HCT116 (cell line): ENCODE measurements at regions not wholly inside any gene's neighbourhood (a gene's known extent, or its start where the extent isn't known, plus 50 kb on each side); places are given as distances from the start of the nearest gene placed in this dataset.

ENCODE experiments used
- ATAC-seq: fragments of 200-7000 bp; cut with Tn5 transposase; 2 replicates; pipeline ENCODE4 v1.9.1; 2020; ENCODE audit warnings: mild to moderate bottlenecking, moderate library complexity
- BruUV-seq: library from RNA; stranded (reverse); fragments of 400-500 nt; replicated peaks from 2 replicates; lab custom pipeline; 2021; lab: Mats Ljungman, UMichigan
- CTCF ChIA-PET: fragments of 300-600 bp; sonication (Branson Sonifier 250); formaldehyde crosslinking; loops from one replicate; lab custom pipeline; 2021; ENCODE audit warnings: antibody characterized with exemption; lab: Charles Lee
- POLR2A ChIA-PET: fragments of 300-600, 350-600 bp; sonication (Branson Sonifier 250); formaldehyde crosslinking; loops from one replicate; lab custom pipeline; 2021; ENCODE audit warnings: antibody characterized with exemption; lab: Charles Lee
- RAD21 ChIA-PET, 2 experiments: fragments of 300-600 bp; sonication (Branson Sonifier 250); formaldehyde crosslinking; loops; one replicate each; lab custom pipeline; 2023; ENCODE audit warnings: low total read pairs in 2 of 2; ENCODE audit not compliant: uncharacterized antibody in 2 of 2, unreplicated experiment in 2 of 2, low non-redundant PET in 1 of 2; lab: Charles Lee
- DNase-seq: peaks from one replicate; pipeline ENCODE4 v3.0.0-alpha.2; 2010; ENCODE audit warnings: low read depth, low spot score
- H2AFZ ChIP-seq: fragments of 200-600 bp; shearing (Covaris generic), sonication (generic); 2 replicates; pipeline ENCODE4 v1.6.1; 2017; ENCODE audit warnings: low read depth, mixed run types, mixed read lengths, antibody characterized with exemption, low read length; ENCODE audit not compliant: poor library complexity, severe bottlenecking
- H3K27ac ChIP-seq: 2 replicates; pipeline ENCODE4 v1.5.1; 2012; ENCODE audit warnings: low read depth, low read length
- H3K27me3 ChIP-seq: fragments of 200-600 bp; sonication (generic); 2 replicates; pipeline ENCODE4 v1.6.1; 2016; ENCODE audit warnings: mixed run types, low read length, mixed read lengths; ENCODE audit not compliant: insufficient read depth
- H3K36me3 ChIP-seq, 2 experiments: fragments of 200-500 bp in 1 of 2; fragments of 200-600 bp in 1 of 2; sonication (Bioruptor generic) in 1 of 2; sonication (generic) in 1 of 2; 2 replicates each; pipeline versions ENCODE4 v1.5.1 to v1.6.1; 2014 to 2016; ENCODE audit warnings: low read length in 2 of 2, inconsistent platforms in 1 of 2, mixed read lengths in 1 of 2, mixed run types in 1 of 2; ENCODE audit not compliant: insufficient read depth in 2 of 2, control insufficient read depth in 1 of 2
- H3K4me1 ChIP-seq, 2 experiments: fragments of 200-600 bp in 1 of 2; sonication (generic) in 1 of 2; 2 replicates each; pipeline versions ENCODE4 v1.5.1 to v1.6.1; 2012 to 2017; ENCODE audit warnings: low read length in 2 of 2, inconsistent platforms in 1 of 2, mild to moderate bottlenecking in 1 of 2, mixed read lengths in 1 of 2, mixed run types in 1 of 2, moderate library complexity in 1 of 2; ENCODE audit not compliant: insufficient read depth in 2 of 2, control insufficient read depth in 1 of 2
- H3K4me2 ChIP-seq: fragments of 200-600 bp; sonication (generic); 2 replicates; pipeline ENCODE4 v1.6.1; 2017; ENCODE audit warnings: mixed run types, low read length, mixed read lengths
- H3K4me3 ChIP-seq, 2 experiments: fragments of 200-600 bp in 1 of 2; sonication (generic) in 1 of 2; replicated peaks in 1 of 2; 2 replicates each; pipeline ENCODE4 v1.5.1; 2011 to 2016; ENCODE audit warnings: low read length in 2 of 2, control low read depth in 1 of 2, low read depth in 1 of 2, mild to moderate bottlenecking in 1 of 2, mixed read lengths in 1 of 2, mixed run types in 1 of 2
- H3K79me2 ChIP-seq: fragments of 200-600 bp; sonication (generic); 2 replicates; pipeline ENCODE4 v1.6.1; 2017; ENCODE audit warnings: mild to moderate bottlenecking, mixed run types, low read length, moderate library complexity, mixed read lengths; ENCODE audit not compliant: insufficient read depth
- H3K9ac ChIP-seq: fragments of 200-600 bp; sonication (generic); 2 replicates; pipeline ENCODE4 v1.6.1; 2016; ENCODE audit warnings: low read length, mixed read lengths
- H3K9me2 ChIP-seq: fragments of 200-600 bp; sonication (generic), shearing (Covaris generic); 2 replicates; pipeline ENCODE4 v1.6.1; 2017; ENCODE audit warnings: mixed run types, mild to moderate bottlenecking, moderate library complexity; ENCODE audit not compliant: insufficient read depth
- H3K9me3 ChIP-seq, 2 experiments: fragments of 200-500 bp in 1 of 2; fragments of 200-600 bp in 1 of 2; sonication (Bioruptor generic) in 1 of 2; sonication (generic) in 1 of 2; 2 replicates each; pipeline ENCODE4 v1.6.1; 2014 to 2017; ENCODE audit warnings: low read length in 2 of 2, mixed read lengths in 2 of 2, inconsistent platforms in 1 of 2, low read depth in 1 of 2, mild to moderate bottlenecking in 1 of 2, mixed run types in 1 of 2, moderate library complexity in 1 of 2; ENCODE audit not compliant: control insufficient read depth in 1 of 2, insufficient read depth in 1 of 2
- H4K20me1 ChIP-seq: fragments of 200-600 bp; sonication (generic), shearing (Covaris generic); 2 replicates; pipeline ENCODE4 v1.6.1; 2017; ENCODE audit warnings: mixed run types, mild to moderate bottlenecking, moderate library complexity; ENCODE audit not compliant: insufficient read depth
- CBX3 ChIP-seq: IDR thresholded peaks from 2 replicates; pipeline ENCODE4 v1.6.1; 2012; ENCODE audit warnings: low read depth
- EGR1 ChIP-seq: IDR thresholded peaks from 2 replicates; pipeline ENCODE4 v1.6.1; 2012; ENCODE audit warnings: low read depth
- EZH2 ChIP-seq: fragments of 200-600 bp; sonication (generic); IDR thresholded peaks from 2 replicates; pipeline ENCODE4 v1.6.1; 2017; ENCODE audit warnings: antibody characterized with exemption, mixed run types
- EZH2phosphoT487 ChIP-seq: fragments of 200-600 bp; IDR thresholded peaks from 2 replicates; pipeline ENCODE4 v1.6.1; 2018; ENCODE audit warnings: antibody characterized with exemption, borderline replicate concordance
- FOSL1 ChIP-seq: IDR thresholded peaks from 2 replicates; pipeline ENCODE4 v1.6.1; 2012; ENCODE audit warnings: low read depth
- POLR2AphosphoS5 ChIP-seq: IDR thresholded peaks from 2 replicates; pipeline ENCODE4 v1.6.1; 2011; ENCODE audit warnings: mild to moderate bottlenecking, low read depth, low read length, moderate library complexity
- SIN3A ChIP-seq: IDR thresholded peaks from 2 replicates; pipeline ENCODE4 v1.6.1; 2012; ENCODE audit warnings: low read depth
- SRF ChIP-seq: IDR thresholded peaks from 2 replicates; pipeline ENCODE4 v1.6.1; 2012; ENCODE audit warnings: low read depth
- TCF7L2 ChIP-seq: IDR thresholded peaks from 2 replicates; pipeline ENCODE4 v1.7.0; 2011; ENCODE audit warnings: borderline replicate concordance, inconsistent platforms; ENCODE audit not compliant: insufficient read depth, insufficient read length; ENCODE audit errors: extremely low read depth
- ZFX ChIP-seq: fragments of 450-650 bp; IDR thresholded peaks from 2 replicates; pipeline ENCODE4 v1.6.1; 2017
- ZNF274 ChIP-seq: fragments of 200-500 bp; sonication (Bioruptor generic); IDR thresholded peaks from 2 replicates; pipeline ENCODE4 v1.6.1; 2014; ENCODE audit warnings: mild to moderate bottlenecking, low read depth, low read length, inconsistent platforms
- intact Hi-C: fragments of 100-400 bp; cut with micrococcal nuclease; formaldehyde crosslinking; loops from 2 replicates; pipeline ENCODE4 v1.10.0; 2022
- TF ChIP-seq, protein P1 (sequence below): IDR thresholded peaks from 2 replicates; pipeline ENCODE4 v1.6.1; 2012
- TF ChIP-seq, protein P2 (sequence below): IDR thresholded peaks from 2 replicates; pipeline ENCODE4 v1.6.1; 2012
- TF ChIP-seq, protein P3 (sequence below): IDR thresholded peaks from 2 replicates; pipeline ENCODE4 v1.6.1; 2012; ENCODE audit warnings: low read depth
- TF ChIP-seq, protein P4 (sequence below): IDR thresholded peaks from 2 replicates; pipeline ENCODE4 v1.6.1; 2011; ENCODE audit warnings: mild to moderate bottlenecking, low read length, moderate library complexity; ENCODE audit not compliant: insufficient replicate concordance; ENCODE audit errors: extremely low read depth

DNA sequence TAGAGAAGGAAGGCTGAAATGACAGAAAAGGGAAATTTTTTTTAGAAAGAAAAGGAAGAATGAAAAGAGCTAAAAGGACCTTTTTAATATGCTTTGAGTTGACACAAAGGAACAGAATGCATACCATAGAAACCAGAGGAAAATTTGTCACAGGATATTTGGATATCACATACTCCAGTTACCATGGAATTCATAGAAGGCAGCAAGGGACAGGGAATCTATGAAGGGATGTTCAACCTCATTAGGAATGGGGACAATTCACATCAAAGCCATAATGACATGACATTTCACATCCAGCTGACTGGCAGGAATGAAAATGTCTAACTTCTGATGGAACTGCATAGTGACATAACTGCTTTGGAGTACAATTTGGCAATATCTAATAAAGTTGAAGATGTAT lies 469.4 kb downstream of the CCER1 start (continued):
- TF ChIP-seq EGR1 = no peak
- TF ChIP-seq, protein P1, sequence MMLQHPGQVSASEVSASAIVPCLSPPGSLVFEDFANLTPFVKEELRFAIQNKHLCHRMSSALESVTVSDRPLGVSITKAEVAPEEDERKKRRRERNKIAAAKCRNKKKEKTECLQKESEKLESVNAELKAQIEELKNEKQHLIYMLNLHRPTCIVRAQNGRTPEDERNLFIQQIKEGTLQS = no peak
- TF ChIP-seq, protein P2, sequence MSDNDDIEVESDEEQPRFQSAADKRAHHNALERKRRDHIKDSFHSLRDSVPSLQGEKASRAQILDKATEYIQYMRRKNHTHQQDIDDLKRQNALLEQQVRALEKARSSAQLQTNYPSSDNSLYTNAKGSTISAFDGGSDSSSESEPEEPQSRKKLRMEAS = no peak

DNA sequence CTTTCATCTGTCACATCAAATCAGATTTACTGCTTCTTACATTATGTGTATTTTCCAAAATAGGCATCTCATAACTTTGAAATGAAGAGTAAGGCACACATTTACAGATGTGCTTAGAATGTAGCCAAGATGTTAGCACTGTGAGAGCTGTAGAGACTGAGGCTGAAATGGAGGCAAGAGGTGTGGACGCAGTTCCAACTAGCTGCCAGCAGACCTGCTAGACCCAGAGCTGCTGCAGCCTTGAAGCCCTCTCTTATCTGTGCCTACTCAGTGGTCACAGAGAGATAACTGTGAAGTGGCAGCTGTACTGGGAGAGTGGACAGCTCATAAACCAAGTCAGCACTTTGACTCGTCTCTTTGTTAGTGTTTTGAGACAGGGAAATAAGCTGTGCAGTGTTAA lies 470.9 kb downstream of the CCER1 start:
- Histone ChIP-seq H3K79me2 (no peaks in the 10 kb centered on the region), H3K27ac (no peak overlapping the region), H3K9me3 (no peaks in the 10 kb centered on the region), H3K9ac (no peak overlapping the region), H3K4me1 (no peaks in the 10 kb centered on the region), H4K20me1 (no peaks in the 10 kb centered on the region), H3K36me3 (no peaks in the 10 kb centered on the region), H3K4me2 (no peak overlapping the region), H2AFZ (no peak overlapping the region), H3K9me2 (no peaks in the 10 kb centered on the region), H3K27me3 (no peaks in the 10 kb centered on the region), H3K4me3 (no peak overlapping the region)
- CTCF ChIA-PET = no interaction called here
- intact Hi-C loops = no loop called here
- RAD21 ChIA-PET = no interaction called here
- ATAC-seq (no peak), DNase-seq (no peak)
- POLR2A ChIA-PET = no interaction called here
- TF ChIP-seq POLR2AphosphoS5 (no peak), ZFX (no peak), TCF7L2 (no peak), CBX3 (no peak), EGR1 (no peak), SRF (no peak), FOSL1 (no peak), EZH2phosphoT487 (no peak), SIN3A (no peak), ZNF274 (no peak), EZH2 (no peak)
- TF ChIP-seq, protein P3, sequence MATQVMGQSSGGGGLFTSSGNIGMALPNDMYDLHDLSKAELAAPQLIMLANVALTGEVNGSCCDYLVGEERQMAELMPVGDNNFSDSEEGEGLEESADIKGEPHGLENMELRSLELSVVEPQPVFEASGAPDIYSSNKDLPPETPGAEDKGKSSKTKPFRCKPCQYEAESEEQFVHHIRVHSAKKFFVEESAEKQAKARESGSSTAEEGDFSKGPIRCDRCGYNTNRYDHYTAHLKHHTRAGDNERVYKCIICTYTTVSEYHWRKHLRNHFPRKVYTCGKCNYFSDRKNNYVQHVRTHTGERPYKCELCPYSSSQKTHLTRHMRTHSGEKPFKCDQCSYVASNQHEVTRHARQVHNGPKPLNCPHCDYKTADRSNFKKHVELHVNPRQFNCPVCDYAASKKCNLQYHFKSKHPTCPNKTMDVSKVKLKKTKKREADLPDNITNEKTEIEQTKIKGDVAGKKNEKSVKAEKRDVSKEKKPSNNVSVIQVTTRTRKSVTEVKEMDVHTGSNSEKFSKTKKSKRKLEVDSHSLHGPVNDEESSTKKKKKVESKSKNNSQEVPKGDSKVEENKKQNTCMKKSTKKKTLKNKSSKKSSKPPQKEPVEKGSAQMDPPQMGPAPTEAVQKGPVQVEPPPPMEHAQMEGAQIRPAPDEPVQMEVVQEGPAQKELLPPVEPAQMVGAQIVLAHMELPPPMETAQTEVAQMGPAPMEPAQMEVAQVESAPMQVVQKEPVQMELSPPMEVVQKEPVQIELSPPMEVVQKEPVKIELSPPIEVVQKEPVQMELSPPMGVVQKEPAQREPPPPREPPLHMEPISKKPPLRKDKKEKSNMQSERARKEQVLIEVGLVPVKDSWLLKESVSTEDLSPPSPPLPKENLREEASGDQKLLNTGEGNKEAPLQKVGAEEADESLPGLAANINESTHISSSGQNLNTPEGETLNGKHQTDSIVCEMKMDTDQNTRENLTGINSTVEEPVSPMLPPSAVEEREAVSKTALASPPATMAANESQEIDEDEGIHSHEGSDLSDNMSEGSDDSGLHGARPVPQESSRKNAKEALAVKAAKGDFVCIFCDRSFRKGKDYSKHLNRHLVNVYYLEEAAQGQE = no peak
- TF ChIP-seq, protein P4, sequence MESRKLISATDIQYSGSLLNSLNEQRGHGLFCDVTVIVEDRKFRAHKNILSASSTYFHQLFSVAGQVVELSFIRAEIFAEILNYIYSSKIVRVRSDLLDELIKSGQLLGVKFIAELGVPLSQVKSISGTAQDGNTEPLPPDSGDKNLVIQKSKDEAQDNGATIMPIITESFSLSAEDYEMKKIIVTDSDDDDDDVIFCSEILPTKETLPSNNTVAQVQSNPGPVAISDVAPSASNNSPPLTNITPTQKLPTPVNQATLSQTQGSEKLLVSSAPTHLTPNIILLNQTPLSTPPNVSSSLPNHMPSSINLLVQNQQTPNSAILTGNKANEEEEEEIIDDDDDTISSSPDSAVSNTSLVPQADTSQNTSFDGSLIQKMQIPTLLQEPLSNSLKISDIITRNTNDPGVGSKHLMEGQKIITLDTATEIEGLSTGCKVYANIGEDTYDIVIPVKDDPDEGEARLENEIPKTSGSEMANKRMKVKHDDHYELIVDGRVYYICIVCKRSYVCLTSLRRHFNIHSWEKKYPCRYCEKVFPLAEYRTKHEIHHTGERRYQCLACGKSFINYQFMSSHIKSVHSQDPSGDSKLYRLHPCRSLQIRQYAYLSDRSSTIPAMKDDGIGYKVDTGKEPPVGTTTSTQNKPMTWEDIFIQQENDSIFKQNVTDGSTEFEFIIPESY = no peak
- BruUV-seq = no TSS peak
